ENCODE measurements at regions not wholly inside any gene's neighbourhood (a gene's known extent, or its start where the extent isn't known, plus 50 kb on each side); places are given as distances from the start of the nearest gene placed in this dataset.

DNA sequence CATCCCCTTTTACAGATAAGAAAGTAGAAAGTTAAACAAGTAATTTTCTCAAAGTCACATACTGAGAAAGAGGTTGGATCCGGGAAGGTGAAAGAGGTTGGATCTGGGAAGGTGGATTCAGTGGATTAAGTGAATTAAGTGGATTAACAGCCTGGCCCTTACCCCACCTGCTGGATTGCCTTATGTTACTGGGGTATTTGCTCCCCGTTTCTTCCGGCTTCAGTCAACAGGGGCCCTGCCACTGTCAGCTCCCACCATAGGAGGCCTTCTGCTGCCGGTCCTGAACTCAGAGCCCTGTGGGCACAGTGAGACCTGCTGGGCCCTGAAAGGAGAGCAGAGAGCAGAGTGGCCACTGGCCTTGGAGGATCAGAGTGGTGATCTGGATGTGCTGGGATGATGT, 113.2 kb downstream of the VAPA start:
- Mint-ChIP-seq H3K4me1 (no peaks in the 10 kb centered on the region), H3K27ac (no peak overlapping the region), H3K4me3 (no peak overlapping the region), H3K9me3 (no peaks in the 10 kb centered on the region), H3K27me3 (peaks cover 8% of the 10 kb centered on the region), H3K36me3 (no peaks in the 10 kb centered on the region)
- no peak for ATAC-seq

DNA sequence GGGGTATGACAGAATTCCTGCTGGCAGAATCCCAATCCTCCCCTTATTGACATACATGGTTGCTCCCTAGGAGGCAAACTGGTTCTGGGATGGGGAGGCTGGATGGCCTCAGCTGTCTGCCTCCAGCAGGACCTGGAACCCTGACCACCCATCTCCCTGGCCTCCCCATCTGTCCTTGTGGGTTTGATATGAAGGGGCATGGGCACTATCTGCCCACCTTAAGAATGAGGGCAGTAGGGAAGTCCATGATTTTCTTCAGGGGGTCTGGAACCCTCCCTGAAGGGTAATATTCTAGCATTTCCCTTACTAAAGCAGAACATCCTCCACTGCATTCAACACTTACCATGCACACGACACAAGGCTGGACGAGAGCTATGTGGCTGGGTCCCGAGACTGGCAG, 113.6 kb downstream of the VAPA start:
- Mint-ChIP-seq H3K4me3 (no peak overlapping the region), H3K36me3 (no peaks in the 10 kb centered on the region), H3K27ac (no peak overlapping the region), H3K27me3 (peaks cover 8% of the 10 kb centered on the region), H3K4me1 (no peaks in the 10 kb centered on the region), H3K9me3 (no peaks in the 10 kb centered on the region)
- no peak for ATAC-seq

DNA sequence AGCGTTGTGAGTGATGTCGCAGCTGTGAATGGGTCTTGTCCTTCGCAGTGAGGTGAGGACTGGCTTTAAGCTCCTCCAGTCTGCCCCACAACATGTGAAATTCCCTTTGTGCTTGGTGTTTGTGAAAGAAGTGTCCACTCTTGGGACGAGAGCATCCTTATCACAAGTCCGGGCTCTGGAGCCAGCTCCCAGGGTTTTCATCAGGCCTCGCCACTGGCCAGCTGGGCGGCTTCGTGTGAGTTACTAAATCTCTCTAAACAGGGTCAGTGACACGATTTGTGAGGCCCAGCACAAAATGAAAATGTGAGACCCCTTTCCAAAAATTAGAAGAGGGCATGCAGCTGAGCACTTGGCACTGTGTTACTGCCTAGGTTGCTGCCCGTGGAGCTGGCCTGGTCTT, 115.9 kb downstream of the VAPA start:
- H3K27ac Mint-ChIP-seq: no peak overlapping the region

DNA sequence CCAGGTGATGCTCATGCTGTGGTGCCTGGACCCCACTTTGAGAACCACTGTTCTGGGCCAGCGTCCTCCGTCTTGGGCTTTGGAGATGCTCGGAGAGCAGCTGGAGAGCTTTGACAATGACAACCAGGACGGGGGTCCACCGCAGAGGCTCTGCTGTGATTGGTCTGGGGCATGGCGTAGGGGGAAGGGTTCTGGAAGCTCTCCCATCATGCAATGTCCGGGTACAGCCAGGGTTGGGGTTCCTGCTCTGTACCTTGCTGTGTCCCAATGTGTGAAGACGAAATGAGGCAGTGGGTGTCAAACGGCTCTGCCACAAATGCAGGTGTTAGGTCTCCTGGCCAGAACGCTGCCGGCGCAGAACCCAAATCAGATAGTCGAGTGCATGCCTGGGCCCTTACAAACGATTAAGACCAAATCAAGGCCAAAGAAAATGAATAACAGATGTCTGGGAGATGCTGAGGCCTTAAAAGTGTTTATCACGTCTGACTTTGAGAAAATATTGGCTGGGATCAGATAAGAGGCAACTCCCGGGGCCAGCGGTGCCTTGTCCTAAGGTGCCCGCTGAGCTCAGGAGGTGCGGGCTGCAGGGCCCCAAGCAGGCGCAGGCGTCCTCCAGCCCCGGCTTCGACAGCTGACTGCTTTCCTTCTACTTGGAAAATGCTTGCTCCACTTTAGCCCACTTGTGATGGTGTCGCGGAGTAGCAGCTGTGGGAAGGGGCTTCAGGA, 117.2 kb downstream of the VAPA start:
- no peak for ATAC-seq
- no peaks in the 10 kb centered on the region for H3K9me3 Mint-ChIP-seq
- H3K27me3 Mint-ChIP-seq: peaks cover 10% of the 10 kb centered on the region
- H3K4me3 Mint-ChIP-seq: no peak overlapping the region
- H3K4me1 Mint-ChIP-seq: peaks cover 6% of the 10 kb centered on the region
- no peak overlapping the region for H3K27ac Mint-ChIP-seq
- no peaks in the 10 kb centered on the region for H3K36me3 Mint-ChIP-seq

More for the DNA sequence above, 115.9 kb downstream of the VAPA start:
- Mint-ChIP-seq H3K4me1 (peaks cover 6% of the 10 kb centered on the region), H3K27me3 (peaks cover 8% of the 10 kb centered on the region), H3K36me3 (no peaks in the 10 kb centered on the region), H3K9me3 (no peaks in the 10 kb centered on the region), H3K4me3 (no peak overlapping the region)
- ATAC-seq: no peak

- H3K4me3 Mint-ChIP-seq: peak overlapping the region; percentile 55
- peak; percentile 68 for ATAC-seq
- peaks cover 22% of the 10 kb centered on the region for H3K27me3 Mint-ChIP-seq
- no peaks in the 10 kb centered on the region for H3K9me3 Mint-ChIP-seq
- H3K36me3 Mint-ChIP-seq: no peaks in the 10 kb centered on the region
- H3K27ac Mint-ChIP-seq: peak overlapping the region; percentile 28
- peaks cover 6% of the 10 kb centered on the region for H3K4me1 Mint-ChIP-seq
These were observed 118.7 kb downstream of the VAPA start for GRCh38 chr18:10032331-10033015.

DNA sequence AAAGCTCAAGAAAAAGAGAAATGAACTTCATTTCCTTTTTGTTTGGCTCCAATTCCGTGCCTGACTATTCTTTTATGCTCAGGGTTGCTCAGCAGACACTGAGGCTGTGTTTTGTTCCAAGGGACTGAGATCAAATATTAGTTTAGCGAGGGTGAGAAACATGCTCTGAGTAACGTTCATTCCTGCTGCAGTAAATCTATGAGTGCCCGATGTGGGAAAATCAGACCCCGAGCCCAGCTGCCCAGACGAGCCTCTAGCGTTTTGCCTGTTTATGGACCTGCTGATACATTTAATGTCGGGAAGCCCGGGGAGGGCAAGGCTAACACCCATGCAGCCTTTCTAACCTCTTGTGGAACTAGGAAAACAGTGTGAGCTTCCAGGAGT, 119.2 kb downstream of the VAPA start:
- Mint-ChIP-seq H3K4me1 (peaks cover 6% of the 10 kb centered on the region), H3K27me3 (peaks cover 27% of the 10 kb centered on the region), H3K27ac (peak overlapping the region; percentile 28), H3K4me3 (peak overlapping the region; percentile 55), H3K36me3 (no peaks in the 10 kb centered on the region), H3K9me3 (no peaks in the 10 kb centered on the region)
- ATAC-seq: no peak

- Mint-ChIP-seq H3K27ac (no peak overlapping the region), H3K9me3 (no peaks in the 10 kb centered on the region), H3K36me3 (no peaks in the 10 kb centered on the region), H3K4me1 (peaks cover 6% of the 10 kb centered on the region), H3K4me3 (no peak overlapping the region), H3K27me3 (peaks cover 29% of the 10 kb centered on the region)
- no peak for ATAC-seq
These were observed 121.6 kb downstream of the VAPA start for GRCh38 chr18:10035281-10035991.

- Mint-ChIP-seq H3K4me1 (peaks cover 6% of the 10 kb centered on the region), H3K27me3 (peaks cover 21% of the 10 kb centered on the region), H3K4me3 (no peak overlapping the region), H3K27ac (no peak overlapping the region), H3K9me3 (no peaks in the 10 kb centered on the region), H3K36me3 (no peaks in the 10 kb centered on the region)
- ATAC-seq: no peak
These were observed 122.7 kb downstream of the VAPA start for GRCh38 chr18:10036479-10036878.

- H3K36me3 Mint-ChIP-seq: peaks cover 6% of the 10 kb centered on the region
- ATAC-seq: no peak
- H3K4me3 Mint-ChIP-seq: no peak overlapping the region
- peaks cover 6% of the 10 kb centered on the region for H3K4me1 Mint-ChIP-seq
- H3K27me3 Mint-ChIP-seq: peaks cover 21% of the 10 kb centered on the region
- H3K9me3 Mint-ChIP-seq: peaks cover 5% of the 10 kb centered on the region
- no peak overlapping the region for H3K27ac Mint-ChIP-seq
These were observed 123.4 kb downstream of the VAPA start for GRCh38 chr18:10037181-10037580.

DNA sequence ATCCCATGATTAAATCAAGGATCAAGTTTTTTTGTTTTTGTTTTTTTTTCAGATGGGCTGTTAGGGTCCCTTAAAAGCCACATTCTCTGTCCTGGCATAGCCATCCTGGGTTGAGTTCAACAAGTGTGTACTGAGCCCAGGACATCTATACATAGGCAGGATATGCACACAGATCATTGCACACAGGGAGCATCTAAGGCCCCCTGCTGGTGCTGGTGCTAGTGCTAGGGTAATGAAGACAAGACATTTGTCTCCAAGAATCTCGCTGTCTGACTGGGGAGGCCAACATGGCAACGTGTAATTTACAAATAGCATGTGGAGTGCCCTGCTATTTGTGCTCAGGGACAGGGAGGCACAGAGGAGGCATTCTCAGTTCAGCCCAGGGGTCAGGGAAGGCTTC, 124.5 kb downstream of the VAPA start:
- H3K27ac Mint-ChIP-seq: no peak overlapping the region
- H3K4me3 Mint-ChIP-seq: no peak overlapping the region
- H3K36me3 Mint-ChIP-seq: peaks cover 6% of the 10 kb centered on the region
- ATAC-seq: no peak
- peaks cover 9% of the 10 kb centered on the region for H3K9me3 Mint-ChIP-seq
- no peaks in the 10 kb centered on the region for H3K4me1 Mint-ChIP-seq
- H3K27me3 Mint-ChIP-seq: peaks cover 21% of the 10 kb centered on the region

GRCh38 chr18:10040287-10041011, 126.6 kb downstream of the VAPA start:
- no peak overlapping the region for H3K27ac Mint-ChIP-seq
- H3K4me3 Mint-ChIP-seq: no peak overlapping the region

GRCh38 chr18:10041180-10041579, 127.4 kb downstream of the VAPA start:
- Mint-ChIP-seq H3K27me3 (peaks cover 17% of the 10 kb centered on the region), H3K9me3 (peaks cover 13% of the 10 kb centered on the region), H3K27ac (no peak overlapping the region), H3K4me1 (no peaks in the 10 kb centered on the region), H3K36me3 (peaks cover 6% of the 10 kb centered on the region), H3K4me3 (no peak overlapping the region)
- ATAC-seq: no peak

More at GRCh38 chr18:10040287-10041011, 126.6 kb downstream of the VAPA start:
- no peaks in the 10 kb centered on the region for H3K4me1 Mint-ChIP-seq
- peaks cover 21% of the 10 kb centered on the region for H3K27me3 Mint-ChIP-seq
- ATAC-seq: no peak
- peaks cover 13% of the 10 kb centered on the region for H3K9me3 Mint-ChIP-seq
- H3K36me3 Mint-ChIP-seq: peaks cover 6% of the 10 kb centered on the region

DNA sequence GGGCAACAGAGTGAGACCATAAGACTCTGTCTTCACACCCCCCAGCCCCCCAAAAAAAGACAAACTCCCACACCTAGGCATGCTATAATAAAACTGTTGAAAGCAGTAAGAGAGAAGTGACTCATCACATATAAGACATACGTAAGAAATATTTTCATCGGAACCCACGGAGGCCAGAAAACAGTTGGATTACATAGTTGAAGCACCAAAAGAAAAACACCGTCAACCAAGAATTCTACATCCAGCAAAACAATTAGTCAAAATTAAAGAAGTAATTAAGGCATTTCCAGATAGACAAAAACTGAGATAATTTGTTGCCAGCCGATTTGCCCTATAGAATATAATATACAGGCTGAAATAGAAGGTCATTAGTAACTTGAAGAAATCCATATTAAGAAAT, 128.7 kb downstream of the VAPA start:
- H3K27me3 Mint-ChIP-seq: peaks cover 7% of the 10 kb centered on the region
- H3K4me1 Mint-ChIP-seq: no peaks in the 10 kb centered on the region

GRCh38 chr18:10044054-10044453, 130.2 kb downstream of the VAPA start:
- no peak overlapping the region for H3K27ac Mint-ChIP-seq
- H3K4me3 Mint-ChIP-seq: no peak overlapping the region
- ATAC-seq: no peak
- H3K27me3 Mint-ChIP-seq: peaks cover 8% of the 10 kb centered on the region
- H3K9me3 Mint-ChIP-seq: peaks cover 13% of the 10 kb centered on the region
- no peaks in the 10 kb centered on the region for H3K4me1 Mint-ChIP-seq
- H3K36me3 Mint-ChIP-seq: peaks cover 6% of the 10 kb centered on the region

More for the DNA sequence above, 128.7 kb downstream of the VAPA start:
- Mint-ChIP-seq H3K9me3 (peaks cover 13% of the 10 kb centered on the region), H3K27ac (no peak overlapping the region), H3K36me3 (peaks cover 6% of the 10 kb centered on the region), H3K4me3 (no peak overlapping the region)
- no peak for ATAC-seq

DNA sequence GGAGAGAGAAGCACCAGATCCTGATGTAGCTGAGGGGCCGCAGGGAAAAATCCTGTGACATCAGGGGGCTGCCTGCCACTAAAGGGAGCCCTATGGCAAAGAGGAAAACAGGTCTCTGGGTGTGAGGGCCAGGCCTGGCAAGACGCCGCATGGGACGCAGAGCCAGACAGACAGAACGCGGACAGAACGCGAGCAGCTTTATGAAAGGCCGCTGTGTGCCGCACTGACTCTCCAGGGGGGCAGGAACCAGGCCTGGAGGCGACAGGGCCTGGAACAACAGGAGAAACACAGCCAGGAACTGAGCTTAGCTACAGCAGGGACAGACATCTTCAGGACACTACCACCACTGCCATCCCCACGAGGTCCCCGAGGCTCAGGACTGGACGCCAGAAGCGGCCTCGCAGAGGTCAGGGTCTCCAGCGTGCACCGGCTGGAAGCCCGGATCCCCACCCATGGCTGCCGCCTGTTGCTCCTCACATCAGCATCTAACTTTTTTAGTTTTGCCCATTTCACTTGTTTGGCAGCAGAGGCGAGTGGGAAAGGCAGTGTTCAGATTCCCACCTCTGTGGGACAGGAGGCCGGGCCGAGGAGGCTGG, 131.6 kb downstream of the VAPA start:
- peaks cover 6% of the 10 kb centered on the region for H3K36me3 Mint-ChIP-seq
- H3K27me3 Mint-ChIP-seq: peaks cover 8% of the 10 kb centered on the region
- no peak overlapping the region for H3K4me3 Mint-ChIP-seq
- no peak overlapping the region for H3K27ac Mint-ChIP-seq
- H3K4me1 Mint-ChIP-seq: no peaks in the 10 kb centered on the region
- H3K9me3 Mint-ChIP-seq: peaks cover 13% of the 10 kb centered on the region
- ATAC-seq: no peak

All from stimulated activated memory B cell treated with anti-CD40 and anti-IgM and Interleukin-4, amounts not matched to agents 10 μg/mL and 1 μg/mL and 100 μg/mL, for 72 hours (primary cell).